HUES6 (cell line): ENCODE measurements at regions not wholly inside any gene's neighbourhood (a gene's known extent, or its start where the extent isn't known, plus 50 kb on each side); places are given as distances from the start of the nearest gene placed in this dataset.

Source experiments
- H3K27ac ChIP-seq: 2 replicates; pipeline ENCODE4 v1.7.0; 2013; ENCODE audit warnings: low read depth, mild to moderate bottlenecking, low read length, inconsistent platforms
- H3K27me3 ChIP-seq: 2 replicates; pipeline ENCODE4 v1.6.1; 2013; ENCODE audit warnings: low read length; ENCODE audit not compliant: control insufficient read depth, insufficient read depth
- H3K36me3 ChIP-seq: 2 replicates; pipeline ENCODE4 v1.6.1; 2013; ENCODE audit warnings: low read length; ENCODE audit not compliant: control insufficient read depth, insufficient read depth
- H3K4me1 ChIP-seq: 2 replicates; pipeline ENCODE4 v1.6.1; 2013; ENCODE audit warnings: low read length; ENCODE audit not compliant: control insufficient read depth, insufficient read depth
- H3K4me3 ChIP-seq: 2 replicates; pipeline ENCODE4 v1.5.1; 2013; ENCODE audit warnings: low read depth, low read length
- H3K9ac ChIP-seq: one replicate; pipeline ENCODE4 v1.6.1; 2013; ENCODE audit warnings: mild to moderate bottlenecking, low read length
- H3K9me3 ChIP-seq: 2 replicates; pipeline ENCODE4 v1.6.1; 2013; ENCODE audit warnings: low read depth, low read length; ENCODE audit not compliant: control insufficient read depth, insufficient read depth

GRCh38 chr13:80149736-80150135 is 191.2 kb downstream of the SPRY2 start:
- no peak overlapping the region for H3K27ac ChIP-seq
- no peaks in the 10 kb centered on the region for H3K27me3 ChIP-seq
- no peaks in the 10 kb centered on the region for H3K36me3 ChIP-seq
- no peaks in the 10 kb centered on the region for H3K4me1 ChIP-seq
- no peak overlapping the region for H3K9ac ChIP-seq
- no peak overlapping the region for H3K4me3 ChIP-seq
- peaks cover 4% of the 10 kb centered on the region; the same call in 1 of the 2 replicates for H3K9me3 ChIP-seq

GRCh38 chr13:80145171-80145690 is 195.7 kb downstream of the SPRY2 start:
- Histone ChIP-seq H3K27ac (no peak overlapping the region), H3K36me3 (no peaks in the 10 kb centered on the region), H3K9me3 (no peaks in the 10 kb centered on the region; the same call in 1 of the 2 replicates), H3K27me3 (no peaks in the 10 kb centered on the region), H3K4me1 (peaks cover 13% of the 10 kb centered on the region), H3K4me3 (no peak overlapping the region), H3K9ac (no peak overlapping the region)

GRCh38 chr13:80144493-80144892 is 196.4 kb downstream of the SPRY2 start:
- peaks cover 16% of the 10 kb centered on the region for H3K4me1 ChIP-seq
- no peak overlapping the region for H3K27ac ChIP-seq
- no peaks in the 10 kb centered on the region; the same call in 1 of the 2 replicates for H3K9me3 ChIP-seq
- H3K27me3 ChIP-seq, result no peaks in the 10 kb centered on the region
- H3K9ac ChIP-seq, result no peak overlapping the region
- H3K4me3 ChIP-seq, result no peak overlapping the region
- no peaks in the 10 kb centered on the region for H3K36me3 ChIP-seq

- H3K27me3 ChIP-seq, result no peaks in the 10 kb centered on the region
- H3K27ac ChIP-seq, result no peak overlapping the region
- H3K9me3 ChIP-seq, result no peaks in the 10 kb centered on the region
- no peak overlapping the region for H3K9ac ChIP-seq
- no peaks in the 10 kb centered on the region for H3K36me3 ChIP-seq
- peaks cover 16% of the 10 kb centered on the region for H3K4me1 ChIP-seq
- H3K4me3 ChIP-seq, result no peak overlapping the region
These were observed 199.6 kb downstream of the SPRY2 start for GRCh38 chr13:80141123-80141849.

- H3K4me1 ChIP-seq, result peaks cover 16% of the 10 kb centered on the region
- H3K27me3 ChIP-seq, result no peaks in the 10 kb centered on the region
- H3K36me3 ChIP-seq, result no peaks in the 10 kb centered on the region
- no peak overlapping the region for H3K4me3 ChIP-seq
- no peak overlapping the region for H3K27ac ChIP-seq
- H3K9ac ChIP-seq, result no peak overlapping the region
- H3K9me3 ChIP-seq, result no peaks in the 10 kb centered on the region
These were observed 200.2 kb downstream of the SPRY2 start for GRCh38 chr13:80140685-80141084.

GRCh38 chr13:80139196-80139595 is 201.7 kb downstream of the SPRY2 start:
- no peak overlapping the region for H3K9ac ChIP-seq
- H3K4me1 ChIP-seq, result peaks cover 23% of the 10 kb centered on the region
- no peaks in the 10 kb centered on the region for H3K27me3 ChIP-seq
- H3K4me3 ChIP-seq, result no peak overlapping the region
- H3K36me3 ChIP-seq, result no peaks in the 10 kb centered on the region
- H3K27ac ChIP-seq, result no peak overlapping the region
- no peaks in the 10 kb centered on the region for H3K9me3 ChIP-seq

- no peaks in the 10 kb centered on the region for H3K36me3 ChIP-seq
- H3K9me3 ChIP-seq, result no peaks in the 10 kb centered on the region
- peaks cover 35% of the 10 kb centered on the region for H3K4me1 ChIP-seq
- no peaks in the 10 kb centered on the region for H3K27me3 ChIP-seq
- H3K4me3 ChIP-seq, result no peak overlapping the region
- H3K27ac ChIP-seq, result no peak overlapping the region
- no peak overlapping the region for H3K9ac ChIP-seq
These were observed 202.9 kb downstream of the SPRY2 start for GRCh38 chr13:80137994-80138393.

GRCh38 chr13:80134346-80134745 is 206.6 kb downstream of the SPRY2 start:
- H3K27me3 ChIP-seq, result no peaks in the 10 kb centered on the region
- H3K27ac ChIP-seq, result peak overlapping the region; percentile 29; the same call in 1 of the 2 replicates
- H3K9me3 ChIP-seq, result no peaks in the 10 kb centered on the region

GRCh38 chr13:80133631-80134261 is 207.2 kb downstream of the SPRY2 start:
- Histone ChIP-seq H3K27me3 (no peaks in the 10 kb centered on the region), H3K36me3 (no peaks in the 10 kb centered on the region), H3K4me3 (no peak overlapping the region; the same call in 1 of the 2 replicates), H3K9me3 (no peaks in the 10 kb centered on the region), H3K27ac (peak overlapping the region; percentile 50; the same call in 1 of the 2 replicates), H3K4me1 (peaks cover 47% of the 10 kb centered on the region), H3K9ac (no peak overlapping the region)

More at GRCh38 chr13:80134346-80134745, 206.6 kb downstream of the SPRY2 start:
- Histone ChIP-seq H3K4me3 (no peak overlapping the region), H3K36me3 (no peaks in the 10 kb centered on the region), H3K9ac (no peak overlapping the region), H3K4me1 (peaks cover 47% of the 10 kb centered on the region)

- Histone ChIP-seq H3K4me3 (peak overlapping the region; percentile 16; the same call in 1 of the 2 replicates), H3K9me3 (no peaks in the 10 kb centered on the region), H3K27me3 (no peaks in the 10 kb centered on the region), H3K27ac (peak overlapping the region; percentile 50; the same call in 1 of the 2 replicates), H3K9ac (peak overlapping the region; percentile 22), H3K36me3 (no peaks in the 10 kb centered on the region), H3K4me1 (peaks cover 47% of the 10 kb centered on the region)
These were observed 208.0 kb downstream of the SPRY2 start for GRCh38 chr13:80132741-80133601.
